PC-9 (cell line): ENCODE measurements at regions not wholly inside any gene's neighbourhood (a gene's known extent, or its start where the extent isn't known, plus 50 kb on each side); places are given as distances from the start of the nearest gene placed in this dataset.
A peak's percentile ranks its signal among the peaks of the same experiment; 100 is the strongest.
"Not testable (repeated sequence)": the region's sequence is repeated elsewhere in the genome, so short reads cannot be mapped to it uniquely, and the experiment has no call there.

ENCODE experiments used
- BruUV-seq: library from RNA; stranded (reverse); fragments of 400-500 nt; replicated peaks from 2 replicates; lab custom pipeline; 2021; lab: Mats Ljungman, UMichigan
- CTCF ChIA-PET: fragments of 300-600 bp; sonication (Branson Sonifier 250); formaldehyde crosslinking; loops from one replicate; lab custom pipeline; 2022; ENCODE audit warnings: antibody characterized with exemption; lab: Charles Lee
- POLR2A ChIA-PET: fragments of 300-600 bp; sonication (Branson Sonifier 250); formaldehyde crosslinking; loops from one replicate; lab custom pipeline; 2022; ENCODE audit warnings: antibody characterized with exemption; ENCODE audit not compliant: unreplicated experiment; lab: Charles Lee
- DNase-seq, 2 experiments: peaks; one replicate each; pipeline versions ENCODE4 v3.0.0 to v3.0.0-alpha.2; 2015 to 2022; ENCODE audit warnings: mixed read lengths in 1 of 2
- H2AFZ ChIP-seq: fragments of 200-600 bp; sonication (generic); 2 replicates; pipeline ENCODE4 v1.8.1; 2017; ENCODE audit warnings: antibody characterized with exemption
- H3F3A ChIP-seq: fragments of 200-600 bp; sonication (generic); 2 replicates; pipeline ENCODE4 v1.8.1; 2017; ENCODE audit warnings: antibody characterized with exemption, mild to moderate bottlenecking, low read depth; ENCODE audit not compliant: insufficient read depth
- H3K27ac ChIP-seq: fragments of 200-600 bp; sonication (generic); 2 replicates; pipeline ENCODE4 v1.6.1; 2016; ENCODE audit warnings: mixed run types
- H3K27me3 ChIP-seq: fragments of 200-600 bp; sonication (generic); 2 replicates; pipeline ENCODE4 v1.6.1; 2016; ENCODE audit warnings: low read depth, mixed run types; ENCODE audit not compliant: insufficient read depth
- H3K36me3 ChIP-seq: fragments of 200-600 bp; sonication (generic); 2 replicates; pipeline ENCODE4 v1.6.1; 2016; ENCODE audit warnings: low read depth, mixed run types
- H3K4me1 ChIP-seq: fragments of 200-600 bp; sonication (generic); replicated peaks from 2 replicates; pipeline ENCODE4 v1.6.1; 2016; ENCODE audit warnings: mixed run types; ENCODE audit not compliant: insufficient read depth
- H3K4me2 ChIP-seq: fragments of 200-600 bp; sonication (generic); 2 replicates; pipeline ENCODE4 v1.6.1; 2017; ENCODE audit warnings: mixed run types
- H3K4me3 ChIP-seq: fragments of 200-600 bp; sonication (generic); 2 replicates; pipeline ENCODE4 v1.6.1; 2016; ENCODE audit warnings: mixed run types
- H3K79me2 ChIP-seq: fragments of 200-600 bp; sonication (generic); 2 replicates; pipeline ENCODE4 v1.6.1; 2017; ENCODE audit warnings: low read depth, mixed run types
- H3K9me2 ChIP-seq: fragments of 200-600 bp; sonication (generic); 2 replicates; pipeline ENCODE4 v1.8.1; 2017; ENCODE audit warnings: mild to moderate bottlenecking; ENCODE audit not compliant: insufficient read depth
- H3K9me3 ChIP-seq: fragments of 200-600 bp; sonication (generic); 2 replicates; pipeline ENCODE4 v1.8.1; 2016; ENCODE audit warnings: low read depth; ENCODE audit not compliant: insufficient read depth
- H4K20me1 ChIP-seq: fragments of 200-600 bp; sonication (generic); 2 replicates; pipeline ENCODE4 v1.8.1; 2017; ENCODE audit not compliant: insufficient read depth
- EZH2 ChIP-seq: fragments of 200-600 bp; sonication (generic); IDR thresholded peaks from 2 replicates; pipeline ENCODE4 v1.8.0; 2017; ENCODE audit warnings: antibody characterized with exemption, low read depth
- intact Hi-C: fragments of 100-400 bp; cut with micrococcal nuclease; formaldehyde crosslinking; loops from one replicate; pipeline ENCODE4 v1.10.0; 2022; ENCODE audit not compliant: unreplicated experiment
- TF ChIP-seq, protein P1 (sequence below): fragments of 200-600 bp; sonication (generic); conservative IDR thresholded peaks from 2 replicates; pipeline ENCODE4 v1.6.1; 2017; ENCODE audit warnings: mixed run types, antibody characterized with exemption, mild to moderate bottlenecking, moderate library complexity

DNA sequence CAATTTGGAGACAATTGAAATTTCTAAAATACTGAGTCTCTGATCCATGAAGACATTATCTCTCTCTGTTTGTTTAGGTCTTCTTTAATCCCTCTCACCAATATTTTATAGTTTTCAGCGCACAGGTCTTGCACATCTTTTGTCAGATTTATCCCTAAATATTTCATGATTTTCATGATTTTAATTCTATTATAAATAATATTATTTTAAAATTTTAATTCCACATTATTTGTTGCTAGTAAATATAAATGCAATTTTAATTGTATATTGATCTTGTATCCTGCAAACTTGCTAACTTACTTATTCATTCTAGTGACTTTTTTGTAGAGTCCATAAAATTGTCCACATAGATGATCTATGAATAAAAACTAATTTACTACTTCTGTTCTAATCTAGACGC lies 112.6 kb upstream of the TNPO1 start:
- no peaks in the 10 kb centered on the region for H3K79me2 ChIP-seq
- no peak for TF ChIP-seq EZH2
- H2AFZ ChIP-seq, result no peak overlapping the region
- POLR2A ChIA-PET, result no interaction called here
- no peak overlapping the region for H3K4me3 ChIP-seq
- intact Hi-C loops, result no loop called here
- H3K27ac ChIP-seq, result no peak overlapping the region
- H3K36me3 ChIP-seq, result no peaks in the 10 kb centered on the region
- CTCF ChIA-PET, result no interaction called here
- no peaks in the 10 kb centered on the region for H3K27me3 ChIP-seq
- DNase-seq, result no peak
- no peaks in the 10 kb centered on the region for H4K20me1 ChIP-seq
- no peak overlapping the region for H3K4me2 ChIP-seq
- BruUV-seq, result no TSS peak
- no peaks in the 10 kb centered on the region for H3K4me1 ChIP-seq
- no peaks in the 10 kb centered on the region for H3F3A ChIP-seq
- no peaks in the 10 kb centered on the region for H3K9me2 ChIP-seq
- H3K9me3 ChIP-seq, result peaks cover 6% of the 10 kb centered on the region; the same call in 1 of the 2 replicates

DNA sequence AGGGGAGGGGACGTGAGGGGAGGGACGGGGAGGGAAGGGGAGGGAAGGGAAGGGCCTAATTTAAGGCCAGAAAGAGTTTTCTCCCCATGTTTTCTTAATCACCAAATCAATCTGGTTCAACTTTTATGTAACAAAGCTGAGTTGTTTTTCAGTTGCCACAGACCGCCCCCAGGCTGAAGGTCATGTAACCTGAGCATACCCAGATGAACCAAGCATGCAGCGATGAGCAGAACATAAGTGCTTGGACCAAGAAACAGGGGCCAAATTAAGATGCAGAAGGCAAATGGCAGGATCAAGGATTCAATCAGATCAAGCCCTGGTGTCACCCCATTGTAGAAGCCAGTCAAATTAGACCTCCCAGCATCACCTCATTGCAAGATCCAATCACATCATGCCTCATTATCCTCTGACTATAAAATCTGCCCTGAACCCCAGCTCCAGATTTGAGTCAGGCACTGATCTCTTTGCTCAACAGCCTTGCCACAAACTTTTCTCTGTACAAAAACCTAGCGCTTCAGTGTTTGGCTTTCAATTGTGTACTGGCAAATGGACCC lies 113.5 kb upstream of the TNPO1 start:
- ChIA-PET CTCF (no interaction called here), POLR2A (no interaction called here)
- H3K9me2 ChIP-seq, result no peaks in the 10 kb centered on the region
- H3K4me1 ChIP-seq, result no peaks in the 10 kb centered on the region
- DNase-seq, result no peak
- no peak for TF ChIP-seq EZH2
- TF ChIP-seq, protein P1, sequence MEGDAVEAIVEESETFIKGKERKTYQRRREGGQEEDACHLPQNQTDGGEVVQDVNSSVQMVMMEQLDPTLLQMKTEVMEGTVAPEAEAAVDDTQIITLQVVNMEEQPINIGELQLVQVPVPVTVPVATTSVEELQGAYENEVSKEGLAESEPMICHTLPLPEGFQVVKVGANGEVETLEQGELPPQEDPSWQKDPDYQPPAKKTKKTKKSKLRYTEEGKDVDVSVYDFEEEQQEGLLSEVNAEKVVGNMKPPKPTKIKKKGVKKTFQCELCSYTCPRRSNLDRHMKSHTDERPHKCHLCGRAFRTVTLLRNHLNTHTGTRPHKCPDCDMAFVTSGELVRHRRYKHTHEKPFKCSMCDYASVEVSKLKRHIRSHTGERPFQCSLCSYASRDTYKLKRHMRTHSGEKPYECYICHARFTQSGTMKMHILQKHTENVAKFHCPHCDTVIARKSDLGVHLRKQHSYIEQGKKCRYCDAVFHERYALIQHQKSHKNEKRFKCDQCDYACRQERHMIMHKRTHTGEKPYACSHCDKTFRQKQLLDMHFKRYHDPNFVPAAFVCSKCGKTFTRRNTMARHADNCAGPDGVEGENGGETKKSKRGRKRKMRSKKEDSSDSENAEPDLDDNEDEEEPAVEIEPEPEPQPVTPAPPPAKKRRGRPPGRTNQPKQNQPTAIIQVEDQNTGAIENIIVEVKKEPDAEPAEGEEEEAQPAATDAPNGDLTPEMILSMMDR, result no peak
- no peak overlapping the region for H3K27ac ChIP-seq
- H4K20me1 ChIP-seq, result no peaks in the 10 kb centered on the region
- H3K4me2 ChIP-seq, result no peak overlapping the region
- no peaks in the 10 kb centered on the region for H3K27me3 ChIP-seq
- no peak overlapping the region for H3K4me3 ChIP-seq
- H3K36me3 ChIP-seq, result no peaks in the 10 kb centered on the region
- no peaks in the 10 kb centered on the region for H3K9me3 ChIP-seq
- H3F3A ChIP-seq, result no peaks in the 10 kb centered on the region
- H2AFZ ChIP-seq, result no peak overlapping the region
- BruUV-seq, result no TSS peak
- H3K79me2 ChIP-seq, result no peaks in the 10 kb centered on the region
- intact Hi-C loops, result no loop called here

DNA sequence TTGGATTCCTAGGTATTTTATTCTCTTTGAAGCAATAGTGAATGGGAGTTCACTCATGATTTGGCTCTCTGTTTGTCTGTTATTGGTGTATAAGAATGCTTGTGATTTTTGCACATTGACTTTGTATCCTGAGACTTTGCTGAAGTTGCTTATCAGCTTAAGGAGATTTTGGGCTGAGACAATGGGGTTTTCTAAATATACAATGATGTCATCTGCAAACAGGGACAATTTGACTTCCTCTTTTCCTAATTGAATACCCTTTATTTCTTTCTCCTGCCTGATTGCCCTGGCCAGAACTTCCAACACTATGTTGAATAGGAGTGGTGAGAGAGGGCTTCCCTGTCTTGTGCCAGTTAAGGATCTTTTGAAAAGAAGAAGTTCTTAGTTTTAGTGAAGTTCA lies 114.4 kb upstream of the TNPO1 start:
- POLR2A ChIA-PET, DNase-seq, H3K4me1 ChIP-seq, H2AFZ ChIP-seq, BruUV-seq, H3K9me3 ChIP-seq, H3K27ac ChIP-seq, intact Hi-C loops, H3K4me2 ChIP-seq, H3K4me3 ChIP-seq, H4K20me1 ChIP-seq, H3K27me3 ChIP-seq, H3K79me2 ChIP-seq, H3K9me2 ChIP-seq, H3F3A ChIP-seq, CTCF ChIA-PET, H3K36me3 ChIP-seq: not testable (repeated sequence)

DNA sequence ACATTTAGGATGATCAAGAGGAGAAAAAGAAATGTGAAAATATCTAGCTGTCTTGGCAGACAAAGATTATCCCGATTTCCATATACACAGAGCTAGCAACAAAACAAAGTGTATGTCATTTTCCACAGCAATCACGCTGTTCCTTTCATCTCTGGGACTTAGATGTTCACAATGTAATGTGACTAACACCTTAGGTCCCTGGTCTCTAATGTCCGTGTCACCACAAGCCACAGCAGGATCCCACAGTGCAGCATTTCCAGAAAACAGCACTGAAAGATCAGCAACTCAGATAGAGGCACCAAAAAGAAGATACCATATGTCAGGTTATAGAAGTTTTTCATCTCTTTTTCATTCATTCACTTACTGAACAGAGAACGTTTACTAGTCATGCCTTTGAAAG lies 118.0 kb upstream of the TNPO1 start:
- CTCF ChIA-PET, result no interaction called here
- H3K9me3 ChIP-seq, result no peaks in the 10 kb centered on the region
- no peaks in the 10 kb centered on the region for H3K79me2 ChIP-seq
- no peaks in the 10 kb centered on the region for H3K27me3 ChIP-seq
- TF ChIP-seq, protein P1, result no peak
- no peak for TF ChIP-seq EZH2
- no peaks in the 10 kb centered on the region for H3K4me1 ChIP-seq
- H3K4me3 ChIP-seq, result no peak overlapping the region
- no peak overlapping the region for H3K27ac ChIP-seq
- intact Hi-C loops, result no loop called here
- H2AFZ ChIP-seq, result peak overlapping the region; percentile 46; the same call in 1 of the 2 replicates
- H4K20me1 ChIP-seq, result no peaks in the 10 kb centered on the region
- POLR2A ChIA-PET, result no interaction called here
- DNase-seq, result no peak
- no peaks in the 10 kb centered on the region for H3F3A ChIP-seq
- no peak overlapping the region for H3K4me2 ChIP-seq
- no TSS peak for BruUV-seq
- H3K36me3 ChIP-seq, result no peaks in the 10 kb centered on the region
- H3K9me2 ChIP-seq, result no peaks in the 10 kb centered on the region
